MCF 10A (cell line): ENCODE measurements at regions not wholly inside any gene's neighbourhood (a gene's known extent, or its start where the extent isn't known, plus 50 kb on each side); places are given as distances from the start of the nearest gene placed in this dataset.

Experiments used
- BruUV-seq: library from RNA; stranded (reverse); fragments of 400-500 nt; replicated peaks from 2 replicates; lab custom pipeline; 2021; lab: Mats Ljungman, UMichigan
- CTCF ChIA-PET: fragments of 300-600 bp; sonication (Branson Sonifier 250); formaldehyde crosslinking; extraction: SDS; loops from one replicate; lab custom pipeline; 2021; ENCODE audit warnings: antibody characterized with exemption, inconsistent platforms; lab: Yijun Ruan, JAX
- POLR2A ChIA-PET: fragments of 300-600, 350-650 bp; sonication (Branson Sonifier 250); formaldehyde crosslinking; extraction: SDS; loops from one replicate; lab custom pipeline; 2020; ENCODE audit warnings: antibody characterized with exemption, inconsistent platforms; lab: Yijun Ruan, JAX
- DNase-seq: peaks from one replicate; pipeline ENCODE4 v3.0.0-alpha.2; 2018; ENCODE audit not compliant: unreplicated experiment
- H3K27ac Mint-ChIP-seq: one replicate; pipeline ENCODE4 v1.8.0; 2022; ENCODE audit warnings: mild to moderate bottlenecking, low read depth, mixed read lengths; ENCODE audit not compliant: unreplicated experiment
- H3K27me3 Mint-ChIP-seq: one replicate; pipeline ENCODE4 v1.8.0; 2022; ENCODE audit warnings: mixed read lengths; ENCODE audit not compliant: insufficient read depth, unreplicated experiment
- H3K36me3 Mint-ChIP-seq: one replicate; pipeline ENCODE4 v1.8.0; 2022; ENCODE audit warnings: mild to moderate bottlenecking, moderate library complexity, mixed read lengths; ENCODE audit not compliant: insufficient read depth, unreplicated experiment
- H3K4me1 Mint-ChIP-seq: one replicate; pipeline ENCODE4 v1.8.0; 2022; ENCODE audit warnings: mixed read lengths; ENCODE audit not compliant: insufficient read depth, unreplicated experiment
- H3K4me3 Mint-ChIP-seq: one replicate; pipeline ENCODE4 v1.8.0; 2022; ENCODE audit warnings: mild to moderate bottlenecking, moderate library complexity, mixed read lengths; ENCODE audit not compliant: unreplicated experiment
- H3K9me3 Mint-ChIP-seq: one replicate; pipeline ENCODE4 v1.8.0; 2022; ENCODE audit warnings: mixed read lengths; ENCODE audit not compliant: unreplicated experiment
- intact Hi-C: fragments of 100-400 bp; cut with micrococcal nuclease; formaldehyde crosslinking; loops from 2 replicates; pipeline ENCODE4 v1.14.1; 2022
- TF ChIP-seq, protein P1 (sequence below): fragments of 200-600 bp; IDR thresholded peaks from one replicate; pipeline ENCODE4 v1.8.0; 2022; ENCODE audit warnings: antibody characterized with exemption, mild to moderate bottlenecking; ENCODE audit not compliant: unreplicated experiment

DNA sequence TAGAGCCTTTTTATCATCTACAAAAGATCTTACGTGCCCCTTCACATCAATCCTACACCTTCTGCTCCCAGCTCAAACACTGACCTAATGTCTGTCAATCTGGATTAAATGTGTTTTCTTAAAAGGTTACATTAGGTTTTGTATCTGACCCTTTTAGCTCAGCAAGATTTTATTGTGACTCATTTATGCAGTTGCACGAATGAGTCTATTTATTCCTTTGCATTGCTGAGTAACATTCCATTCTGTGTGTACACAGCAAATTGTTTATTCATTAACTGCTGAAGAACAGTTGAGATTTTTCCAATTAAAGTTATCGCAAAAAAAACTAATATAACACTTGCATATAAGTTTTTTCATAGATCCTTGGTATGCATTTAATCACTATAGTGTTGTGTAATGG lies 253.9 kb upstream of the GPC6 start:
- ChIA-PET POLR2A (interaction anchor here (0.6 kb wide), 1 partner anchor 59 kb away, joined by 3 read pairs; no protein-coding TSS in a partner anchor), CTCF (no interaction called here)
- H3K9me3 Mint-ChIP-seq = no peaks in the 10 kb centered on the region
- no peak overlapping the region for H3K4me3 Mint-ChIP-seq
- H3K27ac Mint-ChIP-seq = no peak overlapping the region
- no peaks in the 10 kb centered on the region for H3K27me3 Mint-ChIP-seq
- no peaks in the 10 kb centered on the region for H3K4me1 Mint-ChIP-seq
- no peak for DNase-seq
- intact Hi-C loops = no loop called here
- no TSS peak for BruUV-seq
- no peaks in the 10 kb centered on the region for H3K36me3 Mint-ChIP-seq
- TF ChIP-seq, protein P1, sequence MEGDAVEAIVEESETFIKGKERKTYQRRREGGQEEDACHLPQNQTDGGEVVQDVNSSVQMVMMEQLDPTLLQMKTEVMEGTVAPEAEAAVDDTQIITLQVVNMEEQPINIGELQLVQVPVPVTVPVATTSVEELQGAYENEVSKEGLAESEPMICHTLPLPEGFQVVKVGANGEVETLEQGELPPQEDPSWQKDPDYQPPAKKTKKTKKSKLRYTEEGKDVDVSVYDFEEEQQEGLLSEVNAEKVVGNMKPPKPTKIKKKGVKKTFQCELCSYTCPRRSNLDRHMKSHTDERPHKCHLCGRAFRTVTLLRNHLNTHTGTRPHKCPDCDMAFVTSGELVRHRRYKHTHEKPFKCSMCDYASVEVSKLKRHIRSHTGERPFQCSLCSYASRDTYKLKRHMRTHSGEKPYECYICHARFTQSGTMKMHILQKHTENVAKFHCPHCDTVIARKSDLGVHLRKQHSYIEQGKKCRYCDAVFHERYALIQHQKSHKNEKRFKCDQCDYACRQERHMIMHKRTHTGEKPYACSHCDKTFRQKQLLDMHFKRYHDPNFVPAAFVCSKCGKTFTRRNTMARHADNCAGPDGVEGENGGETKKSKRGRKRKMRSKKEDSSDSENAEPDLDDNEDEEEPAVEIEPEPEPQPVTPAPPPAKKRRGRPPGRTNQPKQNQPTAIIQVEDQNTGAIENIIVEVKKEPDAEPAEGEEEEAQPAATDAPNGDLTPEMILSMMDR = no peak

DNA sequence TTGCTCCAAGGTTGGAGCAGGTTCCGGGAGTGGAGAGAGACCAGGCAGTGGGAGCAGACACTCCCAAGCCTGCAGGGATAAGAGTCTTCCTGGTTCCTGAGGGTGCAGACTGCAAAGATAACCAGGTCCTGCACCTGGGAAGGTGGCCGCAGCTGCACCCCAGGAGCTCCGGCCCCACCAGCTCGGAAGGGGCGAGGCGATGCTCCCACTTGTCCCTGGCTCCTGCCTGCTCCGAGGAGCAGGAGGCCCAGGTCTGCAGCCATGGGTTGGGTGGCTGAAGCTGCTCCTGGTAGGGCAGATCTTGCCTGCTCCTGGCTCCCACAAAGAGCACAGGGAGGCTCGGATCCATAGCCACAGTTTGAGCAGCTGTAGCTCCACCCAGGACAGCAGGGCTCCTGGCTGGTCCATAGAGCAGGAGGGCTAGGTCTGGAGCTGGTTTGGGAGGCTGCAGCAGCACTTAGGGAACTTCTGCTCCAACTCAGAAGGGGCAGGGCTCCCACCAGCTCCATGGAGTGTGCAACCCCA lies 251.6 kb upstream of the GPC6 start:
- DNase-seq = no peak
- TF ChIP-seq, protein P1 = no peak
- Mint-ChIP-seq H3K27me3 (no peaks in the 10 kb centered on the region), H3K27ac (no peak overlapping the region), H3K4me3 (no peak overlapping the region), H3K4me1 (no peaks in the 10 kb centered on the region), H3K36me3 (no peaks in the 10 kb centered on the region), H3K9me3 (no peaks in the 10 kb centered on the region)
- POLR2A ChIA-PET = no interaction called here
- BruUV-seq = no TSS peak
- intact Hi-C loops = no loop called here
- CTCF ChIA-PET = interaction anchor here (1.7 kb wide), 1 partner anchor 9 kb away, joined by 10 read pairs; no protein-coding TSS in a partner anchor

- Mint-ChIP-seq H3K4me1 (no peaks in the 10 kb centered on the region), H3K27me3 (no peaks in the 10 kb centered on the region), H3K27ac (no peak overlapping the region), H3K4me3 (no peak overlapping the region), H3K36me3 (no peaks in the 10 kb centered on the region), H3K9me3 (no peaks in the 10 kb centered on the region)
- intact Hi-C loops = no loop called here
- DNase-seq = no peak
- no TSS peak for BruUV-seq
- TF ChIP-seq, protein P1 = no peak
- ChIA-PET CTCF (interaction anchor here (0.6 kb wide), 1 partner anchor 540 kb away, joined by 3 read pairs; no protein-coding TSS in a partner anchor), POLR2A (no interaction called here)
Observed at GRCh38 chr13:92976657-92977056, 249.9 kb upstream of the GPC6 start.

- intact Hi-C loops = no loop called here
- no peaks in the 10 kb centered on the region for H3K27me3 Mint-ChIP-seq
- no TSS peak for BruUV-seq
- CTCF ChIA-PET = interaction anchor here (0.5 to 0.6 kb wide), 2 partner anchors 32 to 43 kb away, joined by 3 read pairs; no protein-coding TSS in a partner anchor
- peaks cover 2% of the 10 kb centered on the region for H3K9me3 Mint-ChIP-seq
- POLR2A ChIA-PET = no interaction called here
- TF ChIP-seq, protein P1 = no peak
- H3K36me3 Mint-ChIP-seq = no peaks in the 10 kb centered on the region
- no peak overlapping the region for H3K27ac Mint-ChIP-seq
- peaks cover 1% of the 10 kb centered on the region for H3K4me1 Mint-ChIP-seq
- H3K4me3 Mint-ChIP-seq = no peak overlapping the region
- DNase-seq = no peak
Observed at GRCh38 chr13:92984151-92984550, 242.5 kb upstream of the GPC6 start.
